ENCODE measurements at regions not wholly inside any gene's neighbourhood (a gene's known extent, or its start where the extent isn't known, plus 50 kb on each side); places are given as distances from the start of the nearest gene placed in this dataset.
"Not testable (repeated sequence)": the region's sequence is repeated elsewhere in the genome, so short reads cannot be mapped to it uniquely, and the experiment has no call there.

DNA sequence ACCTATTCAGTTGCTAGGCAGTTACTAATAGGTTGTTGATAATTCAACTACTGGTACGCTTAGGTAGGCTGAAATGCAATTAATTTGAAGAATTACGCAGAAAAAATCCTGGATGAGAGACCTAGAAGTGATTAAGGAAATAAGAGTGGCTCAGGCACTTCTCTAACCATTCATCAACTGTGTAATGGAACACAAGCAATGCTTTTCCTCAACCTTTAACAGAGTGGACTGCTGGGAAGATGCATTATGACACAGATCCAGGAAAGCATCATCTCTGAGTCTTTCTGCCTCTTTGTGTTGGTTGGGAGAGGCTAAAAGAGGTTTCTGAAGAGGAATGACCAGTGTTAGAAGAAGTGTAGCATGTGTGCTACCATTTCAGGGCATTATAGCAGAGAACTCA is 992.2 kb downstream of the TSN start:
- no peak for DNase-seq

GRCh38 chr2:122748552-122749011 is 993.1 kb downstream of the TSN start:
- DNase-seq: peak; percentile 75

GRCh38 chr2:122749405-122749804 is 994.0 kb downstream of the TSN start:
- no peak for DNase-seq

GRCh38 chr2:122750095-122750494 is 994.6 kb downstream of the TSN start:
- DNase-seq: no peak

GRCh38 chr2:122750808-122751207 is 995.4 kb downstream of the TSN start:
- no peak for DNase-seq

DNA sequence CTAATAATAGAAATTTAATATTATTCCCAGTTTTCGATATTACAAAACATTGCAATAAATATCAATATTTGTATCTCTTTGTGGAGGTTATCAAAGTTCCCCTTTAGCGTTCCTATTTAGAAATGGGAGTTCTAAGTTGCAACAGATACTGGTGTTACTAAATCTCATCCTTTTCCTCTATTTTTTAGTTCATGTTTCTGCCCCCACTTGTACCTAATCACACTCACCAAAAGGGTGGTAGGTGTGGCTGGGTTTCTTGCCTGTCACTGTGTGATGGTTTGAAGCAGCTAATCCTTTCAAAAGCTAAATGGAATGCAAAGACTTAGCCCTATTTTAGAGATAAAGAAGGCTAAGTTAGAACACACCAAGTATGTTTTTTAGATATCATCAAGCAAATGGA is 997.9 kb downstream of the TSN start:
- no peak for DNase-seq

- DNase-seq: no peak
These were observed 999.1 kb downstream of the TSN start for GRCh38 chr2:122754561-122754960.

GRCh38 chr2:122755281-122755780 is 999.9 kb downstream of the TSN start:
- DNase-seq: no peak

GRCh38 chr2:122758967-122759366 is 1003.5 kb downstream of the TSN start:
- no peak for DNase-seq

- no peak for DNase-seq
These were observed 1008.6 kb downstream of the TSN start for GRCh38 chr2:122764014-122764413.

DNA sequence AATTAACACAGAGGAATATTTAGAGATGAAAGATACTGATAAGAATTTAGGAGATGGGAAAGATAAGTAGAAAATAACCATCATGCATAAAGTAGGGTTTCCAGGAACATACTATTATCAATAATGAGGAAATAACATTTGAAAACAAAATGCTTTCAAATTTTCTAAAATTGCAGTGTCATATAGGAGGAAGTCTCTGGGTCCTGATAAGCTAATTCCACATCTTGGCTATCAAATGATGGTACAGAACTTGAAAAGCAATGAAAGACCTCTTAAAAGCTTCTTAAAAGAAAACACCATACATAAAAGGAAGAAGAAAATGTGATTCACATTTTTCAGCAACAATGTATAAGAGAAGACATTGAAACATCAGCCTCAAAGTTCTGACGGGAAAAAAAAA is 1024.8 kb downstream of the TSN start:
- no peak for DNase-seq

DNA sequence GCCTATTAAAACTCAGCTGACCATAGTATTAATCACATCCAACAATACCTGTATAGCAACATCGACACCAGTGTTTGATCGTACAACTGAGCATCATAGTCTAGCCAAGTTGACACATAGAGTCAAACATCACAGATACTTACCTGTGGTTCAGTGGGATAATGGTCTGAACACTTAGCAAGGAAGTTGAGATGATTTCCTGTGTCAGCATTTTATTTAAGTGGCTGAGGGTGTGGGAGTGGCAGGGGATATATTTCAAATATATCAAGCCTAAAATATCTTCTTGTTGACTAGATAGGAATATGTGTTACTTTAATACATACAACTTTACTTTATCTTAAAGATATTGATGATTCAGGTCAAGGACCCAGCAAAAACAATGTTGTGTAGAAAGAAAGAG is 1038.6 kb downstream of the TSN start:
- DNase-seq: no peak

- no peak for DNase-seq
These were observed 1040.3 kb downstream of the TSN start for GRCh38 chr2:122795763-122796162.

DNA sequence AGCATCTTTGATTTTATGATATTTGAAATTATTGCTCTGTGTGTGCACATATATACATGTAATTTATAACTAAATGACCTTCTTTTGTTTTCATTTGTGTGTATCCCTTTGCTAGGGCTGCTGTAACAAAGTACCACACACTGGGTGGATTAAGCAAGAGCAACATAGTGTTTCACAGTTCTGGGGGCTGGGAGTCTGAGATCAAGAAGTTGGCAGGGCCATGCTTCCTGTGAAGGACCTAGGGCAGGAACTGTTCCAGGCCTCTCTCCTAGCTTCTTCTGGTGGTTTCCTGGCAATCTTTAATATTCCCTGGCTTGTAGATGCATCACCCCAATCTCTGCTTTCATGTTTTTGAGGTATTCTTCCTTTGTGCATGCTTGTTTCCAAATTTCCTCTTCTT is 1043.9 kb downstream of the TSN start:
- no peak for DNase-seq

DNA sequence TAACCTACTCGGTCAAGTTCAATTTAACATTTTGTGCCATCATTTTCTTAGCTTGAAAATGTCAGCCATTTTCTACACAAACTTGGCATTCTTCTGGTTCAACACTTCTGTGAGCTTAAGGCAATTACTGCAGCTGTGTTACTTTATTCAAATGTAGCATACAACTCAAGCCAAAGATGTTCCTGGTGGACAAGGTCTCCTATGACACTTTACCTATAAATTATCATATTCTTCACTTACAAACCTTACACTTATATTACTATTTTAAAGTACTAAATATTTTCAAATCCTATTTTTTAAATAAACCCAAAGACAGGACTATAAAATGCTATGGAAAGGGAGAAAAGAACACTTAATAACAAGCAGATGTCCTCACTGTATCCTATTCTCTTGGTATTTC is 1045.3 kb downstream of the TSN start:
- no peak for DNase-seq

- DNase-seq: no peak
These were observed 1049.0 kb downstream of the TSN start for GRCh38 chr2:122804494-122804893.

DNA sequence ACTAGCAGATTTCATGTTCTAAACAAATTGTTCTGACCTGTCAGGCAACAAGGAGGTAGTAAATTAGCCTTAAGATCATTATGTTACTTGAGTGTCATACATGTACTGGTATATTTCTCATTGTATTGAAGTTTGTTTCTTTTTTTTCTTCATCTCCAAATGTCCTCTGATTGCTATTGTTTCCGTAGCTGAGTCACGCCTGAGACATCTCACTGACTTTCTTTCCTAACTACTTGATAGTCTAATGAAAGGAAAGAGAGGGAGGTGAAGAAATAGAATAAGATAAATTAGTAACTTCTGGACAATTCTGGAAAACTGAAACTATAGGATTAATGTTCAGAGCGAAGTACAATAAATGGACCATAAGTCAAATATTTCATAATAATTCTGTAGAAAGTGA is 1049.9 kb downstream of the TSN start:
- no peak for DNase-seq

DNA sequence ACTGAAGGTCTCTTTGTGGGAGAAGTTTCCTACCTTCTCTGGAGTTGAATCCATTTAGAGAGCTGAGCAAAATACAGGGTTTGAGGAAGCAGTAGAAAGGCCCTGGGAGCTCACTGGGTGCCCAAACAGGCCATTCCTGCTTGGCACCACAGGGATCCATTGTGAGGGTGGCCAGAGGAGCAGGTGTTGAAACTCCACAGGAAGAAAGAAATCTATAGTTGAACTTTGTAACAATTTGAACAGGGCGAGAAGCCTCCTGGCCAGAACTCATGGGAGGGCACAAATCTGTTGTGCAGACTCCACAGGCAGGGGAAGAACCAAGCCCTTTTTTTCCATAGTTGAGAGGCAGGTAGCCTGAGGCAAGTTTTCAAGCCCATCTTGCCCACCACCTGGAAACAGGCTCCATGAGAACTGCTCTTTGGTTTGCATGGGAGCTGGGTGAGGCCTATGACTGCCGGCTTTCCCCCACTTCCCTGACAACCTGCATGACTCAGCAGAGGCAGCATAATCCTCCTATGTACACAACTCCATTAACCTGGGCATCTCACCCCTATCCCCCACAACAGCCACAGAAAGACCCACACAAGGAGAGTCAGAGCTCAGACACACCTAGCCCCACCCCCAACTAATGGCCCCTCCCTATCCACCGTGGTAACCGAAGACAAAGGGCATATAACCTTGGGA is 1053.0 kb downstream of the TSN start:
- DNase-seq: no peak

- not testable (repeated sequence) for DNase-seq
These were observed 1056.8 kb downstream of the TSN start for GRCh38 chr2:122812214-122812613.

DNA sequence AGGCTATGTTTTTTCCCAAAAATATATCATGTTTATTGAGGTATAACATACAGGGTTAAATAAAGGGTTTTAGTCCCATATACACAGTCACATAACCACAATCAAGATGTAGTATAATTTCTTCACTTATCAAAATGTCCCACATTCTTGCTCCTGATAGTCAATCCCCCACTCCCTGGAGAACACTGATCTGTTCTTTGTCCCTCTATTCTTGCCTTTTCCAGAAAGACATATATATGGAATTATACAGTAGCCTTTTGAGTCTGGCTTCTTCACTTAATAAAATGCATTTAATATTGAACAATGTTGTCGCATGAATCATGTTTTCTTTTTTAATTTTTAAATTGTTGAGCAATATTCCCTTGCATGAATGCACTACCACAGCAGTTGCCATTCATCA is 1059.7 kb downstream of the TSN start:
- DNase-seq: no peak

GRCh38 chr2:122816803-122817202 is 1061.4 kb downstream of the TSN start:
- no peak for DNase-seq

- no peak for DNase-seq
These were observed 1066.9 kb downstream of the TSN start for GRCh38 chr2:122822319-122822718.

GRCh38 chr2:122830157-122830556 is 1074.7 kb downstream of the TSN start:
- no peak for DNase-seq

DNA sequence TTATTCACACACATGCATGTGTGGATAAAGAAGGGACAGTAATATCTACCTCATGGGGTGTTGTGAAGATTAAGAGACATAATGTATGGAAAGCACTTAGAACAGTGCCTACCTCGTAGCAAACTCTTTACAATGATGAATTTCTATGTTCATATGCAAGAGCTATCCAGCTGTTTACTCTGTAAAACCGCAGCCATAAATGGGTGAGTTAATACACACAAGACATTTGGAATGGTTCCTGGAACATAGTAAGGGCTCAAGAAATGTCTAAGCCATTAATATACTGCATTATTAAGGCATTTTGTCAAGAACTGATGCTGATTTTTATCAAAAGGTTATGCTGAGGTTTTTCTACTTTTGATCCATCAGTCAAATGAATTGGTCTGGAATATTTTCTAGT is 1076.2 kb downstream of the TSN start:
- DNase-seq: peak; percentile 16

- peak; percentile 10 for DNase-seq
These were observed 1088.1 kb downstream of the TSN start for GRCh38 chr2:122843503-122843902.

Data from fibroblast of upper back skin (primary cell).